ENCODE measurements at regions not wholly inside any gene's neighbourhood (a gene's known extent, or its start where the extent isn't known, plus 50 kb on each side); places are given as distances from the start of the nearest gene placed in this dataset.

DNA sequence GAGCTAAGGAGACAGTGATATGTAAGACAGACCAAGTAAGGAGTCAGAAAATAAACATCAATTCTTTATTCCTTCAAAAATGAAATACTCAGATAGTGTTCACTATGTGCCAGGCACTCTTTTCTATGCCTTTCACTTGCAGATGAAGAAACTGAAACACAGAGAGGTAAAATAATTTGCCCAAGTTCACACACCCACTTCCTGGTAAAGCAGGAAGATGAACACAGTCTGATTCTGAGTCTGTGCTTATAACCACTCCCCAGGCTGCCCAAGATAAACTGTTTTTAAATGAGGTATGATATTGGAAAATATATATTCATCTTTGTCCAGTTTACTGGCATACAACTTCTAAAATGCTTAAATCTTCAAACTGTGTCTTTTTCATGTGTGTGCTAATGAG lies 294.4 kb upstream of the NPVF start:
- Histone ChIP-seq H3K4me3 (no peak overlapping the region), H3K9me3 (no peaks in the 10 kb centered on the region), H3K4me2 (no peak overlapping the region), H3K27ac (no peak overlapping the region), H3K4me1 (no peaks in the 10 kb centered on the region)
- DNase-seq (ENCODE audit: low read depth in 1 of 2, low spot score in 1 of 2) (no peak), ATAC-seq (no peak), FAIRE-seq (no peak)
- CTCF ChIA-PET = no interaction called here
- POLR2A ChIA-PET = no interaction called here
- TF ChIP-seq JUNB (IDR thresholded peaks at IDR 0.05) (no peak), KDM5A (IDR thresholded peaks at IDR 0.05) (no peak)

DNA sequence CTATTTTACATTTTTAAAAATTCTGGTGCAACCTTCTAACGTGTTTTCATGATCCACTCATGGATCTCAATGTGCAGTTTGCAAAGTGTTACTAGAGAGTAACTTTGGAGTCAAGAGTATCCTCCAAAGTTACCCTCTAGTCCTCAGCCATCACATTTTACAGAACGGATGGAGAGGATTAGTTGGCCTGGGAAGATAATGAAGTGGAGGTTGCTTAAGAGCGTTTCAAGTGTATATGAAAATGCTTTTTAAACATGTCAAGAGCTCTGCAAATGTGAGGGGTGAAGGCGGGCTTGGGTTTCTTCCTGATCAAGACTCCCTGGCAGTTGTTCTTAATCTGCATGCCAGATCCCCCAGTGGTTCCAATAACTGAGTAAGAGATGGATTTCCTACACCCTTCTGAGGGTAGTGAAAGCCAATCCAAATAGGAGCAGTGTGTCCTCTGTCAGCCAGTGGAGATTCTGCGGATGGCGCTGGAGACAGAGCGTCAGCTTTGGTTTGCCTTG lies 299.4 kb upstream of the NPVF start:
- DNase-seq (ENCODE audit: low read depth in 1 of 2, low spot score in 1 of 2) = no peak
- Histone ChIP-seq H3K4me2 (no peak overlapping the region), H3K4me3 (no peak overlapping the region), H3K9me3 (no peaks in the 10 kb centered on the region), H3K27ac (no peak overlapping the region), H3K4me1 (no peaks in the 10 kb centered on the region)
- no peak for ATAC-seq
- no peak for TF ChIP-seq USF2 (IDR thresholded peaks at IDR 0.05)
- TF ChIP-seq ZNF302 (CRISPR knock-in tag; IDR thresholded peaks at IDR 0.05) = no peak
- no peak for TF ChIP-seq SMC3 (IDR thresholded peaks at IDR 0.05)
- no peak for TF ChIP-seq HOXA7 (CRISPR knock-in tag; IDR thresholded peaks at IDR 0.05)
- no peak for TF ChIP-seq ZSCAN20 (CRISPR knock-in tag; IDR thresholded peaks at IDR 0.05)
- no peak for TF ChIP-seq JUNB (IDR thresholded peaks at IDR 0.05)
- no peak for TF ChIP-seq ZC3H11A (IDR thresholded peaks at IDR 0.05)
- ChIA-PET POLR2A (no interaction called here), CTCF (interaction anchor here (1.1 to 1.4 kb wide), 3 partner anchors 17 to 38 kb away, joined by 3 to 5 read pairs (median 3); no protein-coding TSS in a partner anchor)
- no peak for FAIRE-seq
- 33% methylated on average over 7 of the region's 7 CpGs for WGBS (ENCODE audit: missing lambda C conversion rate)

DNA sequence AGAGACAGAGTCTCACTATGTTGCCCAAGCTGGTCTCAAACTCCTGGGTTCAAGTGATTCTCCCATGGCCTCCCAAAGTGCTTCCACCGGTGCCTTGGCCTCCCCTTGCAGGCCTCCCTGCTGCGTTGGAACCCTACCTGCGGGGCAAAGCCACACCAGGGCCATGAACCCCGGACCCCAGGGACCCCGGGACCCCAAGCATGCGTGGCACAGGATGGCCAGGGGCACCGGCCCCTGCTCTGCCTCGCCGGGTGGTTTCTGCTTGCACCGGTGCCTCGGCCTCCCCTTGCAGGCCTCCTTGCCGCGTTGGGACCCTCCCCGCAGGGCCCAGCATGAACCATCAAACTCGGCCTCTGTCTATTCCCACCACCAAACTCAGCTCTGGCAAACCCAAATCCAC lies 301.0 kb upstream of the NPVF start:
- TF ChIP-seq TFCP2L1 (CRISPR knock-in tag; IDR thresholded peaks at IDR 0.05) (no peak), RFX5 (IDR thresholded peaks at IDR 0.05) (no peak), E2F6 (IDR thresholded peaks at IDR 0.05; ENCODE audit: borderline replicate concordance, low read depth) (no peak), MAX (IDR thresholded peaks at IDR 0.05) (no peak), EHMT2 (IDR thresholded peaks at IDR 0.05; ENCODE audit: low read depth) (no peak), HES2 (IDR thresholded peaks at IDR 0.05) (no peak), SMC3 (IDR thresholded peaks at IDR 0.05) (no peak), CHD2 (IDR thresholded peaks at IDR 0.05; ENCODE audit: low read length, partially characterized antibody) (no peak), ZC3H11A (IDR thresholded peaks at IDR 0.05) (no peak), NFE2L2 (conservative IDR thresholded peaks at IDR 0.05; ENCODE audit: low read length) (no peak), FOSL2 (IDR thresholded peaks at IDR 0.05) (no peak), FOSL2 (CRISPR knock-in tag; IDR thresholded peaks at IDR 0.05) (no peak)
- TF ChIP-seq, protein P1, sequence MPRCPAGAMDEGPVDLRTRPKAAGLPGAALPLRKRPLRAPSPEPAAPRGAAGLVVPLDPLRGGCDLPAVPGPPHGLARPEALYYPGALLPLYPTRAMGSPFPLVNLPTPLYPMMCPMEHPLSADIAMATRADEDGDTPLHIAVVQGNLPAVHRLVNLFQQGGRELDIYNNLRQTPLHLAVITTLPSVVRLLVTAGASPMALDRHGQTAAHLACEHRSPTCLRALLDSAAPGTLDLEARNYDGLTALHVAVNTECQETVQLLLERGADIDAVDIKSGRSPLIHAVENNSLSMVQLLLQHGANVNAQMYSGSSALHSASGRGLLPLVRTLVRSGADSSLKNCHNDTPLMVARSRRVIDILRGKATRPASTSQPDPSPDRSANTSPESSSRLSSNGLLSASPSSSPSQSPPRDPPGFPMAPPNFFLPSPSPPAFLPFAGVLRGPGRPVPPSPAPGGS (IDR thresholded peaks at IDR 0.05) = no peak

DNA sequence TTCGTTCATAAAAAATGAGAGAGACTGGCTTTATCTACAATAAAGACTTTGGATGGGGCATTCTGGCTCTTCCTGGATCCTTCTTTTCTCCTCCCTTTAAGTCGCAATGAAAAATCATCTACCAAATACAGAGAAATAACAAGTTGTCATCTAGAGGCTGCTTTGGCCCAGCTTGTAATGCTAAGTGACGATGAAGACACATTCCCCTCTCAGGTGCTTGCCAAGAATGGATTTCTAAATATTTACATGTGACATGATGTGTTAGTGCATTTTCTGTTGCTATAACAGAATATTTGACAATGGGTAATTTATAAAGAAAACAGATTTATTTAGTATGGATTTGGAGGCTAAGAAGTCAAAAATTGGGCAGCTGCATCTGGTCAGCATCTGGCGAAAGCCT lies 308.6 kb upstream of the NPVF start:
- no peak overlapping the region for H3K4me2 ChIP-seq
- no peak for TF ChIP-seq ZNF302 (CRISPR knock-in tag; IDR thresholded peaks at IDR 0.05)
- no peak for TF ChIP-seq KDM1A (IDR thresholded peaks at IDR 0.05; ENCODE audit: low read depth)
- no peak for TF ChIP-seq HOXA7 (CRISPR knock-in tag; IDR thresholded peaks at IDR 0.05)
- TF ChIP-seq ESRRA (IDR thresholded peaks at IDR 0.05; ENCODE audit: borderline replicate concordance, low read length) = no peak
- TF ChIP-seq MAFK (IDR thresholded peaks at IDR 0.05; ENCODE audit: partially characterized antibody) = no peak
- no peak for FAIRE-seq
- H3K9me3 ChIP-seq = no peaks in the 10 kb centered on the region
- H3K4me3 ChIP-seq = no peak overlapping the region
- no peak for DNase-seq (ENCODE audit: low read depth in 1 of 2, low spot score in 1 of 2)
- ChIA-PET CTCF (no interaction called here), POLR2A (no interaction called here)
- no peak for ATAC-seq
- no peaks in the 10 kb centered on the region for H3K4me1 ChIP-seq
- 6% methylated on average over 4 of the region's 4 CpGs for WGBS (ENCODE audit: missing lambda C conversion rate)
- no peak overlapping the region for H3K27ac ChIP-seq

More for the DNA sequence above, 301.0 kb upstream of the NPVF start:
- no peak for FAIRE-seq
- 11% methylated on average over 13 of the region's 15 CpGs for WGBS (ENCODE audit: missing lambda C conversion rate)
- ChIA-PET POLR2A (no interaction called here), CTCF (no interaction called here)
- Histone ChIP-seq H3K27ac (no peak overlapping the region), H3K9me3 (no peaks in the 10 kb centered on the region), H3K4me1 (no peaks in the 10 kb centered on the region), H3K4me3 (no peak overlapping the region), H3K4me2 (no peak overlapping the region)
- no peak for DNase-seq (ENCODE audit: low read depth in 1 of 2, low spot score in 1 of 2)
- ATAC-seq = no peak

Data from A549 (cell line).